ENCODE measurements at regions not wholly inside any gene's neighbourhood (a gene's known extent, or its start where the extent isn't known, plus 50 kb on each side); places are given as distances from the start of the nearest gene placed in this dataset.

- no peaks in the 10 kb centered on the region for H3F3A ChIP-seq (ENCODE audit: insufficient read depth, low read length)
- H3K4me2 ChIP-seq (ENCODE audit: low read length): no peak overlapping the region
- H3K36me3 ChIP-seq (ENCODE audit: insufficient read depth, low read length): no peaks in the 10 kb centered on the region
- no peak overlapping the region for H3K27ac ChIP-seq (ENCODE audit: low read depth, low read length, poor library complexity, severe bottlenecking)
- no peaks in the 10 kb centered on the region for H3K9me3 ChIP-seq (ENCODE audit: low read length)
- TF ChIP-seq EZH2 (IDR thresholded peaks at IDR 0.05; ENCODE audit: borderline replicate concordance, low read length) (no peak), CTCF (IDR thresholded peaks at IDR 0.05; ENCODE audit: low read length) (no peak)
- H3K4me3 ChIP-seq (ENCODE audit: low read depth, low read length, poor library complexity, severe bottlenecking): no peak overlapping the region
- no peaks in the 10 kb centered on the region for H3K4me1 ChIP-seq (ENCODE audit: insufficient read depth, low read length, severe bottlenecking)
- no peak overlapping the region for H2AFZ ChIP-seq (ENCODE audit: low read length)
- H4K20me1 ChIP-seq (ENCODE audit: insufficient read depth, low read length): no peaks in the 10 kb centered on the region
- H3K27me3 ChIP-seq (ENCODE audit: insufficient read depth, low read length): no peaks in the 10 kb centered on the region
- H3K9me2 ChIP-seq (ENCODE audit: low read depth, low read length): no peaks in the 10 kb centered on the region
- no peaks in the 10 kb centered on the region for H3K79me2 ChIP-seq (ENCODE audit: insufficient read depth, low read length)
- H3K9ac ChIP-seq (ENCODE audit: low read length): no peak overlapping the region
These were observed 93.1 kb downstream of the NUDT12 start for GRCh38 chr5:103469288-103470040.

GRCh38 chr5:103467831-103468230 is 94.8 kb downstream of the NUDT12 start:
- H3K27ac ChIP-seq (ENCODE audit: low read depth, low read length, poor library complexity, severe bottlenecking): no peak overlapping the region
- no peaks in the 10 kb centered on the region for H3K36me3 ChIP-seq (ENCODE audit: insufficient read depth, low read length)
- no peak for TF ChIP-seq EZH2 (IDR thresholded peaks at IDR 0.05; ENCODE audit: borderline replicate concordance, low read length)
- no peak for TF ChIP-seq CTCF (IDR thresholded peaks at IDR 0.05; ENCODE audit: low read length)

GRCh38 chr5:103466495-103466894 is 96.1 kb downstream of the NUDT12 start:
- H3K27me3 ChIP-seq (ENCODE audit: insufficient read depth, low read length): no peaks in the 10 kb centered on the region
- no peak overlapping the region for H2AFZ ChIP-seq (ENCODE audit: low read length)
- no peaks in the 10 kb centered on the region for H3K79me2 ChIP-seq (ENCODE audit: insufficient read depth, low read length)
- no peak for TF ChIP-seq CTCF (IDR thresholded peaks at IDR 0.05; ENCODE audit: low read length)
- TF ChIP-seq EZH2 (IDR thresholded peaks at IDR 0.05; ENCODE audit: borderline replicate concordance, low read length): no peak
- H3K9me3 ChIP-seq (ENCODE audit: low read length): no peaks in the 10 kb centered on the region
- no peaks in the 10 kb centered on the region for H3K4me1 ChIP-seq (ENCODE audit: insufficient read depth, low read length, severe bottlenecking)
- no peaks in the 10 kb centered on the region for H4K20me1 ChIP-seq (ENCODE audit: insufficient read depth, low read length)
- H3K27ac ChIP-seq (ENCODE audit: low read depth, low read length, poor library complexity, severe bottlenecking): no peak overlapping the region
- no peaks in the 10 kb centered on the region for H3K36me3 ChIP-seq (ENCODE audit: insufficient read depth, low read length)
- H3K9ac ChIP-seq (ENCODE audit: low read length): no peak overlapping the region
- H3F3A ChIP-seq (ENCODE audit: insufficient read depth, low read length): no peaks in the 10 kb centered on the region
- no peak overlapping the region for H3K4me3 ChIP-seq (ENCODE audit: low read depth, low read length, poor library complexity, severe bottlenecking)
- no peak overlapping the region for H3K4me2 ChIP-seq (ENCODE audit: low read length)
- no peaks in the 10 kb centered on the region for H3K9me2 ChIP-seq (ENCODE audit: low read depth, low read length)

More at GRCh38 chr5:103467831-103468230, 94.8 kb downstream of the NUDT12 start:
- H3K4me3 ChIP-seq (ENCODE audit: low read depth, low read length, poor library complexity, severe bottlenecking): no peak overlapping the region
- no peak overlapping the region for H2AFZ ChIP-seq (ENCODE audit: low read length)
- no peaks in the 10 kb centered on the region for H3K79me2 ChIP-seq (ENCODE audit: insufficient read depth, low read length)
- H4K20me1 ChIP-seq (ENCODE audit: insufficient read depth, low read length): no peaks in the 10 kb centered on the region
- no peaks in the 10 kb centered on the region for H3K9me3 ChIP-seq (ENCODE audit: low read length)
- no peak overlapping the region for H3K9ac ChIP-seq (ENCODE audit: low read length)
- H3K4me2 ChIP-seq (ENCODE audit: low read length): no peak overlapping the region
- H3K4me1 ChIP-seq (ENCODE audit: insufficient read depth, low read length, severe bottlenecking): no peaks in the 10 kb centered on the region
- H3K27me3 ChIP-seq (ENCODE audit: insufficient read depth, low read length): no peaks in the 10 kb centered on the region
- no peaks in the 10 kb centered on the region for H3K9me2 ChIP-seq (ENCODE audit: low read depth, low read length)
- no peaks in the 10 kb centered on the region for H3F3A ChIP-seq (ENCODE audit: insufficient read depth, low read length)

All from OCI-LY1 (cell line).